Fibroblast of lung (primary cell): ENCODE measurements at regions not wholly inside any gene's neighbourhood (a gene's known extent, or its start where the extent isn't known, plus 50 kb on each side); places are given as distances from the start of the nearest gene placed in this dataset.

Experiments
- EZH2 ChIP-seq: IDR thresholded peaks from 2 replicates; pipeline ENCODE4 v1.5.1; 2012; ENCODE audit warnings: low read length, control low read depth, mild to moderate bottlenecking; ENCODE audit errors: missing control alignments
- TF ChIP-seq, protein P1 (sequence below), 2 donors: IDR thresholded peaks in 1 of 2; conservative IDR thresholded peaks in 1 of 2; 1 replicate in 1 of 2; 2 replicates in 1 of 2; pipeline ENCODE4 v1.5.1; 2011 to 2012; ENCODE audit warnings: low read length in 2 of 2, control low read depth in 1 of 2, inconsistent platforms in 1 of 2, low read depth in 1 of 2, mild to moderate bottlenecking in 1 of 2

DNA sequence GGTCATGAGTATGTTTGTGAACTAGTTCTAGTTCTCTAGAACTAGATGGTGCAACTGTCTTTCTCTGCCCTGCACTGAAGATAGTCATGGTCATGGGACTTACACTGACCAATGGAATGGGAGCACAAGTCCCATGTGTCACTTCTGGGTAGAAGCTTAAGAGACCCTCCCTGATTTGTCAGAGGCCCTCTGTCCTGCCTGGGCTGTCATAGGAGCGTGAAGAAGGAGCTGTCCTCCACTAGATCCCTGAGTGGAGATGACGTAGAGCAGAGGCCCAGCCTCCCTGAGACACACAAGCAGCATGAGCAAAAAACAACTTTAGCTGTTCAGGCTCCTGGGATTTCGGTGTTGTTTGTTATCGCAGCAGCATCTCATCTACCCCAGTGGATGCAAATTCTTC is 514.5 kb downstream of the PREX1 start:
- TF ChIP-seq, protein P1, sequence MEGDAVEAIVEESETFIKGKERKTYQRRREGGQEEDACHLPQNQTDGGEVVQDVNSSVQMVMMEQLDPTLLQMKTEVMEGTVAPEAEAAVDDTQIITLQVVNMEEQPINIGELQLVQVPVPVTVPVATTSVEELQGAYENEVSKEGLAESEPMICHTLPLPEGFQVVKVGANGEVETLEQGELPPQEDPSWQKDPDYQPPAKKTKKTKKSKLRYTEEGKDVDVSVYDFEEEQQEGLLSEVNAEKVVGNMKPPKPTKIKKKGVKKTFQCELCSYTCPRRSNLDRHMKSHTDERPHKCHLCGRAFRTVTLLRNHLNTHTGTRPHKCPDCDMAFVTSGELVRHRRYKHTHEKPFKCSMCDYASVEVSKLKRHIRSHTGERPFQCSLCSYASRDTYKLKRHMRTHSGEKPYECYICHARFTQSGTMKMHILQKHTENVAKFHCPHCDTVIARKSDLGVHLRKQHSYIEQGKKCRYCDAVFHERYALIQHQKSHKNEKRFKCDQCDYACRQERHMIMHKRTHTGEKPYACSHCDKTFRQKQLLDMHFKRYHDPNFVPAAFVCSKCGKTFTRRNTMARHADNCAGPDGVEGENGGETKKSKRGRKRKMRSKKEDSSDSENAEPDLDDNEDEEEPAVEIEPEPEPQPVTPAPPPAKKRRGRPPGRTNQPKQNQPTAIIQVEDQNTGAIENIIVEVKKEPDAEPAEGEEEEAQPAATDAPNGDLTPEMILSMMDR (conservative IDR thresholded peaks at IDR 0.05 in 1 of 2, IDR thresholded peaks at IDR 0.05 in 1 of 2; ENCODE audit: low read depth in 1 of 2, low read length in 2 of 2), result no peak
- TF ChIP-seq EZH2, result no peak
